Breast epithelium (tissue), 4 donors: ENCODE measurements at regions not wholly inside any gene's neighbourhood (a gene's known extent, or its start where the extent isn't known, plus 50 kb on each side); places are given as distances from the start of the nearest gene placed in this dataset.

Source experiments
- DNase-seq, 2 donors: peaks; one replicate each; pipeline ENCODE4 v3.0.0-alpha.2; 2019; ENCODE audit warnings: low spot score in 2 of 2
- H3K27ac ChIP-seq, 2 donors: fragments of 200-600 bp; sonication (generic) in 1 of 2; one replicate each; pipeline ENCODE4 v1.5.1; 2016 to 2019; ENCODE audit warnings: mild to moderate bottlenecking in 1 of 2
- H3K27me3 ChIP-seq, 2 donors: fragments of 200-600 bp; sonication (generic) in 1 of 2; one replicate each; pipeline versions ENCODE4 v1.5.1 to v1.6.0; 2017 to 2019; ENCODE audit warnings: control low read depth in 1 of 2, mild to moderate bottlenecking in 1 of 2
- H3K36me3 ChIP-seq: fragments of 200-600 bp; one replicate; pipeline ENCODE4 v1.5.1; 2019
- H3K4me1 ChIP-seq, 2 donors: fragments of 200-600 bp; sonication (generic); one replicate each; pipeline ENCODE4 v1.5.1; 2016 to 2019; ENCODE audit warnings: control low read depth in 1 of 2
- H3K4me3 ChIP-seq, 3 donors: fragments of 200-600 bp; sonication (generic); 1 replicate in 2 of 3; 2 replicates in 1 of 3; pipeline ENCODE4 v1.5.1; 2016 to 2019; ENCODE audit warnings: mild to moderate bottlenecking in 3 of 3, moderate library complexity in 2 of 3
- H3K9me3 ChIP-seq, 2 donors: fragments of 200-600 bp; sonication (generic) in 1 of 2; one replicate each; pipeline ENCODE4 v1.5.1; 2016 to 2019; ENCODE audit warnings: control low read depth in 1 of 2
- CTCF ChIP-seq, 3 donors: fragments of 450-650 bp; IDR thresholded peaks; one replicate each; pipeline ENCODE4 v1.5.1; 2016 to 2017; ENCODE audit warnings: antibody characterized with exemption in 3 of 3, mild to moderate bottlenecking in 3 of 3, moderate library complexity in 3 of 3
- POLR2A ChIP-seq: fragments of 450-650 bp; IDR thresholded peaks from one replicate; pipeline ENCODE4 v1.6.1; 2016; ENCODE audit warnings: antibody characterized with exemption, mild to moderate bottlenecking, moderate library complexity
- POLR2AphosphoS5 ChIP-seq, 3 donors: sonication (generic); formaldehyde crosslinking; IDR thresholded peaks; one replicate each; pipeline ENCODE4 v1.6.1; 2017; ENCODE audit warnings: antibody characterized with exemption in 3 of 3
- intact Hi-C: fragments of 100-400 bp; cut with DNase I; formaldehyde crosslinking; loops from one replicate; pipeline ENCODE4 v1.15.1; 2023; ENCODE audit warnings: low total_unique reads

- DNase-seq: no peak
- H3K4me1 ChIP-seq: no peaks in the 10 kb centered on the region
Observed at GRCh38 chr10:105969884-105970377, 1194.6 kb downstream of the SORCS1 start.

GRCh38 chr10:105968666-105969065 is 1195.8 kb downstream of the SORCS1 start:
- no peaks in the 10 kb centered on the region for H3K27me3 ChIP-seq
- no peaks in the 10 kb centered on the region for H3K36me3 ChIP-seq
- no peaks in the 10 kb centered on the region for H3K9me3 ChIP-seq
- H3K4me1 ChIP-seq: no peaks in the 10 kb centered on the region
- H3K27ac ChIP-seq: no peak overlapping the region
- no peak overlapping the region for H3K4me3 ChIP-seq
- intact Hi-C loops: no loop called here
- no peak for TF ChIP-seq CTCF (IDR thresholded peaks at IDR 0.05)
- TF ChIP-seq POLR2AphosphoS5 (IDR thresholded peaks at IDR 0.05): no peak
- TF ChIP-seq POLR2A: no peak
- no peak for DNase-seq

More at GRCh38 chr10:105969884-105970377, 1194.6 kb downstream of the SORCS1 start:
- no peak overlapping the region for H3K27ac ChIP-seq
- intact Hi-C loops: no loop called here
- H3K36me3 ChIP-seq: no peaks in the 10 kb centered on the region
- no peaks in the 10 kb centered on the region for H3K27me3 ChIP-seq
- TF ChIP-seq POLR2AphosphoS5 (IDR thresholded peaks at IDR 0.05): no peak
- TF ChIP-seq CTCF (IDR thresholded peaks at IDR 0.05): no peak
- no peak for TF ChIP-seq POLR2A
- H3K9me3 ChIP-seq: no peaks in the 10 kb centered on the region
- H3K4me3 ChIP-seq: no peak overlapping the region

- Histone ChIP-seq H3K27me3 (no peaks in the 10 kb centered on the region), H3K4me3 (no peak overlapping the region), H3K27ac (no peak overlapping the region), H3K36me3 (no peaks in the 10 kb centered on the region), H3K9me3 (no peaks in the 10 kb centered on the region), H3K4me1 (no peaks in the 10 kb centered on the region)
- TF ChIP-seq POLR2AphosphoS5 (IDR thresholded peaks at IDR 0.05) (no peak), CTCF (IDR thresholded peaks at IDR 0.05) (no peak), POLR2A (no peak)
- no peak for DNase-seq
- intact Hi-C loops: no loop called here
Observed at GRCh38 chr10:105967256-105967655, 1197.2 kb downstream of the SORCS1 start.

- intact Hi-C loops: no loop called here
- Histone ChIP-seq H3K9me3 (no peaks in the 10 kb centered on the region), H3K27ac (no peak overlapping the region), H3K4me1 (no peaks in the 10 kb centered on the region), H3K36me3 (no peaks in the 10 kb centered on the region), H3K4me3 (no peak overlapping the region), H3K27me3 (no peaks in the 10 kb centered on the region)
- no peak for TF ChIP-seq CTCF (IDR thresholded peaks at IDR 0.05)
- TF ChIP-seq POLR2AphosphoS5 (IDR thresholded peaks at IDR 0.05): no peak
- no peak for TF ChIP-seq POLR2A
- no peak for DNase-seq
Observed at GRCh38 chr10:105965141-105965540, 1199.4 kb downstream of the SORCS1 start.

GRCh38 chr10:105964009-105964408 is 1200.5 kb downstream of the SORCS1 start:
- Histone ChIP-seq H3K4me3 (no peak overlapping the region), H3K27ac (no peak overlapping the region), H3K36me3 (no peaks in the 10 kb centered on the region), H3K27me3 (no peaks in the 10 kb centered on the region), H3K9me3 (no peaks in the 10 kb centered on the region), H3K4me1 (no peaks in the 10 kb centered on the region)
- no peak for TF ChIP-seq POLR2A
- intact Hi-C loops: no loop called here
- DNase-seq: no peak
